Gastroesophageal sphincter (tissue), 3 donors: ENCODE measurements at regions not wholly inside any gene's neighbourhood (a gene's known extent, or its start where the extent isn't known, plus 50 kb on each side); places are given as distances from the start of the nearest gene placed in this dataset.

Source experiments
- POLR2AphosphoS5 ChIP-seq: sonication (generic); formaldehyde crosslinking; IDR thresholded peaks from one replicate; pipeline ENCODE4 v1.6.1; 2017; ENCODE audit warnings: antibody characterized with exemption
- TF ChIP-seq, protein P1 (sequence below), 4 experiments: fragments of 200-600 bp in 2 of 4; fragments of 450-650 bp in 2 of 4; sonication (generic) in 1 of 4; IDR thresholded peaks; one replicate each; pipeline ENCODE4 v1.5.1; 2017 to 2019; ENCODE audit warnings: antibody characterized with exemption in 4 of 4, mild to moderate bottlenecking in 2 of 4, moderate library complexity in 2 of 4

DNA sequence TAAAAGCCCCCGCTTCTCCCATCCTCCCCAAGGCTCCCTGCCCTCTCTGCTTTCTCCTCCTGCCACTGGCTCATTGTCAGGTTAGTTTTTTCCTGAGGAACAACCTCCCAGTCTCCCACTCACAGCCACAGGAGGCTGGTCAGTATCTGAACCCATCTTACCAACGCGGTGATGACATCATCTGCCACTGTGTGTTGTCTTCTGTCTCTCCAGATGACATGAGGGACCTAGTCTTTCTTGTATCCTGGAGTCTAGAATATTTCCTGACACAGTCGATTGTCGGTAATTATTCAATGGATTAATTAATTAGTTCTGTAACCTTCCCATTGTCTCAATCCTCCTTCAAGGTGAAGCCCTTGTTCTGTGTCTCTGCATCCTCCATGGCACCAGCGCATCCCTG, 290.2 kb downstream of the GALR1 start:
- TF ChIP-seq, protein P1, sequence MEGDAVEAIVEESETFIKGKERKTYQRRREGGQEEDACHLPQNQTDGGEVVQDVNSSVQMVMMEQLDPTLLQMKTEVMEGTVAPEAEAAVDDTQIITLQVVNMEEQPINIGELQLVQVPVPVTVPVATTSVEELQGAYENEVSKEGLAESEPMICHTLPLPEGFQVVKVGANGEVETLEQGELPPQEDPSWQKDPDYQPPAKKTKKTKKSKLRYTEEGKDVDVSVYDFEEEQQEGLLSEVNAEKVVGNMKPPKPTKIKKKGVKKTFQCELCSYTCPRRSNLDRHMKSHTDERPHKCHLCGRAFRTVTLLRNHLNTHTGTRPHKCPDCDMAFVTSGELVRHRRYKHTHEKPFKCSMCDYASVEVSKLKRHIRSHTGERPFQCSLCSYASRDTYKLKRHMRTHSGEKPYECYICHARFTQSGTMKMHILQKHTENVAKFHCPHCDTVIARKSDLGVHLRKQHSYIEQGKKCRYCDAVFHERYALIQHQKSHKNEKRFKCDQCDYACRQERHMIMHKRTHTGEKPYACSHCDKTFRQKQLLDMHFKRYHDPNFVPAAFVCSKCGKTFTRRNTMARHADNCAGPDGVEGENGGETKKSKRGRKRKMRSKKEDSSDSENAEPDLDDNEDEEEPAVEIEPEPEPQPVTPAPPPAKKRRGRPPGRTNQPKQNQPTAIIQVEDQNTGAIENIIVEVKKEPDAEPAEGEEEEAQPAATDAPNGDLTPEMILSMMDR (IDR thresholded peaks at IDR 0.05), result no peak
- no peak for TF ChIP-seq POLR2AphosphoS5
